Smooth muscle cell (in vitro differentiated cells): ENCODE measurements at regions not wholly inside any gene's neighbourhood (a gene's known extent, or its start where the extent isn't known, plus 50 kb on each side); places are given as distances from the start of the nearest gene placed in this dataset.

Experiments used
- DNase-seq: peaks from one replicate; lab custom pipeline; 2025; ENCODE audit not compliant: unreplicated experiment; lab: John Stamatoyannopoulos, UW
- H2AFZ ChIP-seq: fragments of 200-600 bp; sonication (generic); 2 replicates; pipeline ENCODE4 v1.6.0; 2016; ENCODE audit warnings: antibody characterized with exemption, low read depth, mild to moderate bottlenecking
- H3F3A ChIP-seq: fragments of 200-600 bp; sonication (generic); 2 replicates; pipeline ENCODE4 v1.6.0; 2017; ENCODE audit warnings: antibody characterized with exemption, low read depth
- H3K27ac ChIP-seq: fragments of 200-600 bp; sonication (generic); 2 replicates; pipeline ENCODE4 v1.5.1; 2016; ENCODE audit warnings: low read depth, mild to moderate bottlenecking
- H3K27me3 ChIP-seq: fragments of 200-600 bp; sonication (generic); 2 replicates; pipeline ENCODE4 v1.6.1; 2016; ENCODE audit warnings: low read depth, mild to moderate bottlenecking
- H3K36me3 ChIP-seq: fragments of 200-600 bp; sonication (generic); 2 replicates; pipeline ENCODE4 v1.5.1; 2016; ENCODE audit warnings: low read depth
- H3K4me1 ChIP-seq: fragments of 200-600 bp; sonication (generic); 2 replicates; pipeline ENCODE4 v1.5.1; 2016; ENCODE audit warnings: low read depth
- H3K4me2 ChIP-seq: fragments of 200-600 bp; sonication (generic); 2 replicates; pipeline ENCODE4 v1.6.0; 2016; ENCODE audit warnings: mild to moderate bottlenecking
- H3K4me3 ChIP-seq: fragments of 200-600 bp; sonication (generic); 2 replicates; pipeline ENCODE4 v1.5.1; 2016; ENCODE audit warnings: mild to moderate bottlenecking
- H3K79me2 ChIP-seq: fragments of 200-600 bp; sonication (generic); 2 replicates; pipeline ENCODE4 v1.6.0; 2016; ENCODE audit warnings: low read depth, mild to moderate bottlenecking
- H3K9ac ChIP-seq: fragments of 200-600 bp; sonication (generic); 2 replicates; pipeline ENCODE4 v1.6.0; 2016; ENCODE audit warnings: low read depth
- H3K9me3 ChIP-seq: fragments of 200-600 bp; sonication (generic); replicated peaks from 2 replicates; pipeline ENCODE4 v1.5.1; 2016; ENCODE audit warnings: low read depth
- H4K20me1 ChIP-seq: fragments of 200-600 bp; sonication (generic); 2 replicates; pipeline ENCODE4 v1.6.0; 2016; ENCODE audit warnings: low read depth
- WGBS: methylation state at CpG from one replicate; pipeline ENCODE4 v1.1.7; 2016; ENCODE audit warnings: low lambda C conversion rate; 5-methylcytosine and 5-hydroxymethylcytosine counted together
- TF ChIP-seq, protein P1 (sequence below): fragments of 200-600 bp; sonication (generic); IDR thresholded peaks from 2 replicates; pipeline ENCODE4 v1.5.1; 2017; ENCODE audit warnings: borderline replicate concordance, mild to moderate bottlenecking, antibody characterized with exemption; ENCODE audit not compliant: insufficient read depth, poor library complexity, severe bottlenecking

DNA sequence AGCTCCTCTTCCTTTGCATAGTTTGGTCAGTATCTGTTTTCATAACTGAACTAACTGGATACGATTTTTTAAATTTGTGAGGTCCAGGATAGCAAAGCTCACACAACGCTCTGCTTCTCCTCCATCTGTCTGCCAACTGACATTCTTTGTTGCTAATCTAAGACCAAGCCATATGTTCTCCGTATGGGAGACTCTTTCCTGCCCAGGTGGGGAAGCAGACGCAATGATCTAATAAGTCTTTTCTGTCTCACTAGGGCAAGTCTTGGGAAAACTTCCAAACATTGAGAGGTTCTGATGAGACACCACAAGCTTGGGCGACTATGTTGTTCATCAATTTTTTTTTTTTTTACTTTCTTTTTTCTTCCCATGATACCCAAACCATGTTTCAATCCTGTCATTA lies 558.5 kb downstream of the EFNA5 start:
- H2AFZ ChIP-seq = no peak overlapping the region
- H3K27me3 ChIP-seq = no peaks in the 10 kb centered on the region
- WGBS = 90% methylated on average over 5 of the region's 5 CpGs
- H3K36me3 ChIP-seq = no peaks in the 10 kb centered on the region
- H3K9ac ChIP-seq = no peak overlapping the region
- TF ChIP-seq, protein P1, sequence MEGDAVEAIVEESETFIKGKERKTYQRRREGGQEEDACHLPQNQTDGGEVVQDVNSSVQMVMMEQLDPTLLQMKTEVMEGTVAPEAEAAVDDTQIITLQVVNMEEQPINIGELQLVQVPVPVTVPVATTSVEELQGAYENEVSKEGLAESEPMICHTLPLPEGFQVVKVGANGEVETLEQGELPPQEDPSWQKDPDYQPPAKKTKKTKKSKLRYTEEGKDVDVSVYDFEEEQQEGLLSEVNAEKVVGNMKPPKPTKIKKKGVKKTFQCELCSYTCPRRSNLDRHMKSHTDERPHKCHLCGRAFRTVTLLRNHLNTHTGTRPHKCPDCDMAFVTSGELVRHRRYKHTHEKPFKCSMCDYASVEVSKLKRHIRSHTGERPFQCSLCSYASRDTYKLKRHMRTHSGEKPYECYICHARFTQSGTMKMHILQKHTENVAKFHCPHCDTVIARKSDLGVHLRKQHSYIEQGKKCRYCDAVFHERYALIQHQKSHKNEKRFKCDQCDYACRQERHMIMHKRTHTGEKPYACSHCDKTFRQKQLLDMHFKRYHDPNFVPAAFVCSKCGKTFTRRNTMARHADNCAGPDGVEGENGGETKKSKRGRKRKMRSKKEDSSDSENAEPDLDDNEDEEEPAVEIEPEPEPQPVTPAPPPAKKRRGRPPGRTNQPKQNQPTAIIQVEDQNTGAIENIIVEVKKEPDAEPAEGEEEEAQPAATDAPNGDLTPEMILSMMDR = no peak
- H3K4me2 ChIP-seq = no peak overlapping the region
- H3K9me3 ChIP-seq = no peaks in the 10 kb centered on the region
- DNase-seq = no peak
- H3K4me3 ChIP-seq = no peak overlapping the region
- no peaks in the 10 kb centered on the region for H4K20me1 ChIP-seq
- no peaks in the 10 kb centered on the region for H3F3A ChIP-seq
- no peak overlapping the region for H3K27ac ChIP-seq
- no peaks in the 10 kb centered on the region for H3K4me1 ChIP-seq
- no peaks in the 10 kb centered on the region for H3K79me2 ChIP-seq

DNA sequence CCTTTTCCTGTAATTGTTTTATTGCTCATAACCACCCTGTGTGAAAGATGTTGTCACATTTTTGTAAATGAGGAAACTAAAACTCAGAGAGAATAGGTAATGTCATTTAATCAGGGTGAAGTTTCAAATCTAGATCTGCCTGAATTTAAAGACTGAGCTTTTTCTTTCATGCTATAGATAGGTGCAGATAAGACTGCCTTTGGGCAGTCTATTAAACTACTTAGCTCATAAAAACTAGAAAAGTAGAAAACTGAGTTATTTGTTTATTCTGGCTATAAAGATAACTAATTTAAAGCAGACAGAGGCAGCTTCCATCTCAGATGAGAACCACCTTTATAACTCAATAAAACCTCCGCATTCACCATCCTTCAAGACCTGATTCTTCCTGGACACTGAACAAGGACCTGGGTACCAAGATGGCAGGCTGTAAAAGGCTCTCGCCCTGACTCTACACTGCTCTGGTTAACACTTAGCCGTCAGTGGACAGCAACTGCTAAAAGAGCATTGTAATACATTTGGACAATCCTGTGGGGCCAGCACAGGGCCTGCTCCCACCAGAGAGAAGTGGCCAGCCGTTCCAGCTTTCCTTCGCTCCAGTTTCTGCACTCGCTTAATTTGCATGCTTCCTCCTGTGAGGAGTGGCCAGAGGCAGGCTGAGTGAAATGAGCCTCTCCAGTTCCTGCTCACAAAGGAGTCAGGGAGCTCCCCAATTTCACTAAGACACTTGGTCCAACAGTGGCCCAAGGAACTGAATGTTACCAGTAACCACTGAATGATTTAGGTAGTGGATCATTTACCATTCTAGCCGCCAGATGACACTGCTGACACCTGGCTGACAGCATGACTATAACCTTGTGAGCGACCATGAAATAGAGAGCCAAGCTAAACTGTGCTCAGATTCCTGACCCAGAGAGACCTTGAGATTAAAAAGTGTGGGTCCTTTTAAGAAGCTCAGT lies 566.4 kb downstream of the EFNA5 start:
- no peak overlapping the region for H2AFZ ChIP-seq
- DNase-seq = no peak
- H3K79me2 ChIP-seq = no peaks in the 10 kb centered on the region
- no peak overlapping the region for H3K9ac ChIP-seq
- no peaks in the 10 kb centered on the region for H3K4me1 ChIP-seq
- no peaks in the 10 kb centered on the region for H3K27me3 ChIP-seq
- no peaks in the 10 kb centered on the region for H3K9me3 ChIP-seq
- no peaks in the 10 kb centered on the region for H4K20me1 ChIP-seq
- H3K27ac ChIP-seq = no peak overlapping the region
- TF ChIP-seq, protein P1 = peak; percentile 7
- no peaks in the 10 kb centered on the region for H3F3A ChIP-seq
- no peak overlapping the region for H3K4me2 ChIP-seq
- 80% methylated on average over 8 of the region's 8 CpGs for WGBS
- H3K36me3 ChIP-seq = no peaks in the 10 kb centered on the region
- H3K4me3 ChIP-seq = no peak overlapping the region

DNA sequence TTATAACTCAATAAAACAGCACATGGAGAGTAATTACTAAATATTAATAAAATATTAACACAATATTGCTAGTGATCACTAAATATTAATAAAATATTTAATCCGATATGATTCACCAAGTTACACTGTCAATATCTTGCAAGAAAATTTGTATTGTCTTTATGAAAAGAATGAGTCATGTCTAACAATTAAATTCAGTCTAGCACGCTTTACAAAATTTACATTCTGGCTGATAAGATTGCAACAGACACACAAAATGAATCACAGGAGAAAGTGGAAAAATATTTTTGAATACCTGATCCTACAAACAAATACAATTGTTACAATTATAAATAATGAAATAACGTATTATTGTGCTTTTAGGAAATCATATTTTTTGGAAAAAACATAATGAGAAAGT lies 567.2 kb downstream of the EFNA5 start:
- Histone ChIP-seq H2AFZ (no peak overlapping the region), H3K27ac (no peak overlapping the region), H3K4me2 (no peak overlapping the region), H3K79me2 (no peaks in the 10 kb centered on the region), H4K20me1 (no peaks in the 10 kb centered on the region), H3K27me3 (no peaks in the 10 kb centered on the region), H3K9ac (no peak overlapping the region), H3F3A (no peaks in the 10 kb centered on the region), H3K36me3 (no peaks in the 10 kb centered on the region), H3K4me1 (no peaks in the 10 kb centered on the region), H3K9me3 (no peaks in the 10 kb centered on the region), H3K4me3 (no peak overlapping the region)
- TF ChIP-seq, protein P1 = no peak
- 93% methylated on average over 3 of the region's 3 CpGs for WGBS
- no peak for DNase-seq

DNA sequence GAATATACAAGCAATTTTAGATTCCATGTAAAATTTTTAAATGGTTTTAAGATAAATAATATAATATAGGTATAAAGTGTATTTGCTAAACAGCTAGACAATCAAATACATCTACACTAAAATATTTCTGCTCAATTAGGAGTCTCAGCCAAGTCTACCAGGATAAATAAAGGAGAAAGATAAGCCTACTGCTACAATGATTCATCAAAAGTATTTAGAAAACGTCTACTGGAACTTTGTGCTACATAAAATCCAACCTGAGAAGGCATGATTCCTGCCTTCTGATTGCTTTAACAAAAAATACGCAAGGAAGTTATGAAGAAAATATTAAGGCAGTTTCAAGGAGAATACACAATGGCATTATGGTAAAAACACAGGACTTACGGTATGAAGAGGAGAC lies 570.6 kb downstream of the EFNA5 start:
- Histone ChIP-seq H3K9ac (no peak overlapping the region), H3K79me2 (no peaks in the 10 kb centered on the region), H3K27ac (no peak overlapping the region), H4K20me1 (no peaks in the 10 kb centered on the region), H3K4me2 (no peak overlapping the region), H3K36me3 (no peaks in the 10 kb centered on the region), H3K4me1 (no peaks in the 10 kb centered on the region), H2AFZ (no peak overlapping the region), H3K27me3 (no peaks in the 10 kb centered on the region), H3F3A (no peaks in the 10 kb centered on the region), H3K9me3 (no peaks in the 10 kb centered on the region), H3K4me3 (no peak overlapping the region)
- TF ChIP-seq, protein P1 = no peak
- no peak for DNase-seq
- 67% methylated on average over 3 of the region's 3 CpGs for WGBS
